ENCODE measurements at regions not wholly inside any gene's neighbourhood (a gene's known extent, or its start where the extent isn't known, plus 50 kb on each side); places are given as distances from the start of the nearest gene placed in this dataset.
"Not testable (repeated sequence)": the region's sequence is repeated elsewhere in the genome, so short reads cannot be mapped to it uniquely, and the experiment has no call there.

DNA sequence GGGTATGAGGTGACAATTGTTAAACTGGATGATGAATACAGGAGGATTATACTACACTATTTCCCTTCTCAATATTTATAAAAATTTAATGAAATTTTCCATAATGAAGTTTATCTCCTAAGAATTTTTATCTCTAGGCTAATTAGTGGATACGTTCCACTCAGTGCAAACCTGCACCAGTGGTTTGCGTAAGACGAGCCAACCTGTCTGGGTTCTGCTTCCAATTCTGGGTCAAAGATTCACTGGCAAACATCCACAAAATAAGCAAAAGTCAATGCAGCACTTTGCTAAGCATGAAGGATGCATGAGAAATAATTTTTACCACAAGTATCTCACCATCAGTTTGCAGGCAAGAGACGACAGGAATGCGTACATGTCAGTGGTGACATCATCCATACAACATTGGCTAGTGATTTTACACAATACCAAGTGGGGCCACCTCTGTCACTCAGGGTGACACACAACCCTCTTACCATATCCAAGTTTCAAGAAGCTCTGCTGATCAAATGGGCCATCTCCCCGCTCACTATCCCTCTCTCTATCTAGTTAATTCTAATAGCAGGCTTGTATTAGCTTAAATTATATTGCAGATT is 51.7 kb downstream of the FAM50B start:
- peak; percentile 77 for DNase-seq

DNA sequence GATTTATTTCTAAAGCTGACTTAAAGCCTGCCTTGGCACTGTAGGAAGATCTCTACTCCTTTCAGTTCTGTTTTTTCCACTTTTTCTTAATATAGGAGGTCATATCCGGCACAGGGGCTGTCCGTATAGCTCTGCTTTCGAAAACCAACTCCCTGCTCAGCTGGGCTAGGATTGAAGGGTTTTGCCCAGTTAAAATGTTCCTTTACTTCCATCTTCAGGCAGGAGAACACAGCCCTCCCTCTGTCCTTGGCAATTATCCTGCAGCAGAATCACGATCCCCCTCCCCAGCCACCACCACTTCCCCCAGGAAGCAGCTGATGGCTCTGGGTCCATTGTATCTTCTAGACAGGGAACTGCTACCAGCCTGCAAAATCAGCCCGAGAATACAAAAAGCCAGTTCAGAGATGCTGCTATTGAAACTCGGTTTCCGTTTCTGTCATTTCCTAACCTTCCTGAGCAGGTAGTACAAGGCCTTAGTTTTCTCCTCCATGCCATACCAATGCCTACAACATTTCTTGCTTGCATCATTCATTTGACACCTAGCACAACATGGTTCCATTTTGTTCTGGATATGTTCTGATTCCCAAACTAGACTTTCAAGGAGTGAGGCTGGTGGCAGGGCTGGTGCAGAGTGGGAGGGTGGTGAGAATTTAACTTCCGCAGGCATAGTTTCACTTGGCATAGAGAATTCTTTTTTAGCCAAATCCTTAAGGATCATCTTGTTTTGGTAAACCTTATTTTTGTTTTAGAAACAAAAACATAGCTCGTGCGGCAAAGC is 53.9 kb downstream of the FAM50B start:
- no peak for DNase-seq

DNA sequence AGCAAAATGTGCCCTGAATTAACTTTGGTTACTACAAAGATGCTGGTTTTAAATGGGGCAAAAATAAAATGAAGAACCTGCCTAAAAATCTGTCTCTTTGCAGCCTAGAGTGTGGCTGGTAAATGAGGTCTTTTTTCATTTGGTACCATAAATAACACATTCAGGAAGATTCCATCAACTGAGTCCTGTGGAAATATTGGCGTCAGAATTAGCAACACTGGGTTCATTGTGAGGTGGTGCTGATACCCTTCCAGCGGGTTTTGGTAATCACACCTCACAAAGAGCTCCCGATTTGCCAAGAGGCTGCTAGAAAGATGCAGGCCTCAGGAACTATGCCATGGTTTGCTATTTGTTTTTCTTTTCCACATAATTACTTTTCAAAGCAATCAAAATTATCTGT is 55.3 kb downstream of the FAM50B start:
- DNase-seq, result no peak

DNA sequence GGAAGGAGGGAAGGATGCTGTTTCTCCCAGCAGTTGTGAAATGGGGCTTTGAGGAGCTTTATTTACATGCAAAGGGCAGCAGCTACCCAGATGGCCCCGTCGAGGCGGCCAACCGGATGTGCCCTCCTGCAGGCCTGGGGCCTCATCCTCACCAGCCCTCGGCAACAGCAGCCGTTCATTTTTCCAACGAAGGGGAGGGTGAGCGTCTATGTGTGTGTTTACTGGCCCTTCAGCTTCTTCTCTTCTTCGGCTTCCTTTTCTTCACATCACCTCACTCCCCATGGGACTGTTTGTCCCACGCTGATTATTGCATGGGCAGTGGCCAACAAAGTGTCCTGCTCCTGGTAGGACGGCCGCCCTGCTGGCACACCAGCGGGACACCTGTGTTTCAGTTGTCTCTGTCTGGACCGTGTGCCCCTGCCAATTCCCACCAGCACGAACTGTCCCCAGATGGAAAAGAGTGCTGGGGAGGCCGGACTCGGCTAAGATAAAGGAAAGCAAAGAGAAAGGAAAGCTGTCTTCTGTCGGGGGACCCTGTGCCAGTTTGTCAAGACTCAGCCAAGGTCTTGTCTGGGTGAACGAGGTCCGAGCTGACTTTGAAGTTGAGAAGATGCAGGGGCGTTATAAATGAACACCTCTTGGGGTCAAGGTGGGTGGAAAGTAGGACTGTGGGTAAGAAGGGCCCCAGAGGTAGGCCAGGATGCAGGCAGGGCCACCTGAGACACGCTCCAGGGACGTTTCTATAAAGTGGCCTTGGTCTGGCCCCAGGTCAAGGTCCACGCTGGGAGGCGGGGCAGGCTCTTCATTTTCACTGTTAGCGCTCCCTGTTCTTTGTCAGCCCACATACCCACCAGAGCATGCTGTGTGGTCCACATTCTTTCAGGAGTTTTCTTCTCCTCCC is 57.0 kb downstream of the FAM50B start:
- no peak for DNase-seq

DNA sequence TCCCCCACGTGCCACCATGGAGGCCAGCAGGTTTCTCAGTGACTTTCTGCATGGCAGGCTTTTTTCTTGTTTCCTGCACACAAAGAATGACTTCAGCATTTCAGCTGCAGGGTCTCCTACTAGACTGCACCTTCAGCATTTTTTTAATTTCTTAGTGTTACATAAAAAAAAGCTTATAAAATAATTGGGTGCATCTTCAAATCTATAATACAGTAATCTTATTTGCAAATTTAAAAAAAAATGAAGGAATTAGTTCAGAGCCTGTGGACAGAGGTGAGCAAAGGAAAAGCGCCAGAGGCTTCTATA is 57.6 kb downstream of the FAM50B start:
- no peak for DNase-seq

DNA sequence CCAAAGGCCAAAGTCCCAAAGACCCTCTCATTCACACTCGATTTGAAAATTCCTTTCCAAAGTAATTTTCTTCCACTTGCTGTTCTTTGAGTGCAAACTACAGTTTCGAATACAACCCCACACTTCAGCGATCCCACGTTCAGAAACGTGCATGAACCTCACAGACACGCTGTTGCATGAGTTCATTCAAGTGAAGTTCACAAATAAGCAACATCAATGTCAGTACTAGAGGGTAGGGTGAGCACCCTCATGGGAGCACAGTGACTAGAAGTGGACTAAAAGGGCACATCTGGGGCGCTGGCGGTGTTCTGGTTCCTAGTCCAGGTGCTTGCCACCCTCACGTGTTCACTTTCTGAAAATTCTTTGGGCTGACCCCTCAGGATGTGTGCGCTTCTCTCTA is 59.0 kb downstream of the FAM50B start:
- DNase-seq, result no peak

DNA sequence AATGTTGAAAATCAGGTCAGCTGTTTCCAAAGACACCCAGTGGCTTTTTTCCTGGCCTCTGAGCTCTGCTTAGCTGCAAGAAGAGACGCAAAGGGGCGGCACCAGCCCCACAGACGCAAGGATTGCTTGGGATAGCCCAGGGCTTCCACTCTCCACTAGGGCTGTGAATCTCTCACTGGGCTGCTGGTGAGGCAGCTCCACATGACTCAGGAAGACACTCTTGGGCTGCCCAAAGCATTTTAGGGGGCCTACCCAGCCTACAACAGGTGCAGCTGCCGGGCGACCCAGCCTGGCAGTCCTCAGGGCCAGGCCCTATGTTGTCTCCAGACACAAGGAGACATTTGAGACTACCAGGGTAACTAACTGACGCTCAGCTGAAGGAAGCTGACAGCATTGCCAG is 59.8 kb downstream of the FAM50B start:
- no peak for DNase-seq

DNA sequence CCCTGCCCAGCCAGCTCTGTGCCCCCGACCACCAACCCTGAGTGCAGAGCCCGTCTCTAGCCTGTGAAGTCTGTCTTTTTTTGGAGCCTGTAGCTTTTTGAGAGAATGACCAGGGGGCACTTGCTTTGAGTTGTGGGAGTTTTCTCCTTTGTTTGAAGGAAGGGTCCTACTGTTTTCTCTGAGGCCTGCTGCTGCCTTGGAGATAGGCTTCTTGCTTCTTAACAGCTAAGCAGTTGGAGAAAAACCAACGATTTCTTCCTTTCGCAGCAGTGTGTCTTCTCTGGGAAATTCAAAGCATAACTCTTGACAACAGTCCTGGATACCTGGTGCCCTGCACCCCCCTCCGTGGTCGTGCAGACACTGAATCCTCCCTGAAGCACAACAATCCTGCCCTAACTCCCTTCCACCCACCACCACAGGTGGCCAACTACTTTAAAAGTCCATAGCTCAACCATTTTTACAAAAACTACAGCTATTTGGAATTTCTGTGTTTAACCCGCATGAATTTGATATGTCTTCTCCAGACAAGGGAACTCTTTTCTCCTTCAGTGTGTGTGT is 61.0 kb downstream of the FAM50B start:
- no peak for DNase-seq

DNA sequence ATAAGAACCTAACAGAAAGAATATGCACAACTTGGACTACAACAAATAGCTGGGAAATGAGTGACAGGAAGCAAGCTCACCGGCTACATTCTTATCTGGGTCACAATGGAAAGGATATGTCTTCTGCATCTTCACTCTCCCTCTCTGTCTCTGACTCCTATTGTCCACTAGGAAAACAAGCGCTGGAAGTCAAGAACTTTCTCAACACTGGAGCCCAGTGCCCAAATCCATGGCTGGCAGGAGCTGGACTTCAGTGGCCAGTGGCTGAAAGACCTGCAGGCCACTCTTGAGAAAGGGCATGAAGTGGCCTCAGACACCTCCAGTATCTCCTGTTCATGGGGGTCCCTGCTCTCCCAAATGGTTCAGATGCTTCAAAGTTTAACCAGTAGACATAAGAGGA is 62.0 kb downstream of the FAM50B start:
- no peak for DNase-seq

DNA sequence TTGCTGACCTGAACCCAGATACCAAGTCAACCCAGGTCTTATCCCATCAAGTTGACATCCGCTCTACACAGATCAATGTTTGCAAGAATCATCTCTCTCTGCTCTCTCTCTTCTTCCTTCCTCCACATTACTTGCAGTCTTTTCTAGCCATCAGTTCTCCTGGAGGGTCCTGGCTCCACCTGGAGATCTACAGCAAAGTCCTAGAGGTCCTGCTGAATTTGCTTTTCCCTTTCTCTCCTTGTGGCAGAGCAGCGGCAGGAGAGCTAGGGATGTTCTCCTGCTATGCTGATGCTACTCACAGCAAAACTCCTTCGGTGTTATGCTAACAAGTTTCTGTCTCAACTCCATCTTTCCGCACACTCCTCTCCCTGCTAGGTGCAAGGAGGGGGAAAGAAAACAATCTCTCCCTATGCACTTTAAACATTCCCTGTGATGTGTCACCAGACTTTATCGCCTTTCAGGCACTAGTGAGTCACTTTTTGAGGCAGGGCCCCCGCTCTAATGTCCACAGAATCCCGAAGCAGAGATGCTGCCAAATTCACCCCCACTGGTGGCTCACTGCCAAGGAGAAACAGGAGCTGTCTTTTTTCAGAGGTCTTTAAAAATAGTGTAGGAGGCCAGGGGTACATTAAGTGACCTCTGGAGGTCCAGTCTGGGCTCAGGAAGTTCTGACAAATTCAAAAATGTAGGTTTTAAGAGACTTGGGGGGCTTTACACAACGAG is 62.6 kb downstream of the FAM50B start:
- DNase-seq, result peak; percentile 96

DNA sequence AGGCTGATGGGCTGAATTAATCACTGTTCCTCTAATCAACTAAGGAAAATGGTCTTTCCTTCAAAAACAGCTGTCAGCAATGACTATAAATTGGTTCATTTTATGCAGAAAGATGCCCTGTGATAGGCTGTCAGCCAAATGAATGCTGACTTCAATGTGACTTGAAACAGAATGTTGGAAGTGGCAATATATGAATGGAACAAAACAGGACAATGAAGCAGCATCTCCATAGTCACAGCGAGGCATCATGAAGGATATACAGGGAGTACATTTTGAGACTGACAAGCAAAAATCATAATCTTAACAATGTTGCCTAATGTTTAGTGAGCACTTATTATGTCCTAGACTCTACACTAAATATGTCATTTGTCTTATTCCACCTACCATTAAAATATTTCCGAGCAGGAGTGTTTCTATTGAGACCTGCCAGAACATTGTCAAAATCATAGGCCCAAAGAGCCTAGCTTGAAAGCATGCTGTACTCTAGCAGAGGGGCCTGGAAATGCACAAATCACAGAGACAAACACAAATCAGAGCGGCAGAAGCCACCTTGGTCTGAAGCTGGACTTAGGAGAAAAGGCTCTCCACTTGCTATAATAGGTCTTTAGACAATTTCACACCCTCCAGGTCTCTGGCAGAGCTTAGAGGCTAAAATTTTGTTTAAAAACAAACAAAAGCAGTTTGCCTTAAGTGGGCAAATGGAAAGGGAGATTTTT is 63.3 kb downstream of the FAM50B start:
- DNase-seq, result no peak

DNA sequence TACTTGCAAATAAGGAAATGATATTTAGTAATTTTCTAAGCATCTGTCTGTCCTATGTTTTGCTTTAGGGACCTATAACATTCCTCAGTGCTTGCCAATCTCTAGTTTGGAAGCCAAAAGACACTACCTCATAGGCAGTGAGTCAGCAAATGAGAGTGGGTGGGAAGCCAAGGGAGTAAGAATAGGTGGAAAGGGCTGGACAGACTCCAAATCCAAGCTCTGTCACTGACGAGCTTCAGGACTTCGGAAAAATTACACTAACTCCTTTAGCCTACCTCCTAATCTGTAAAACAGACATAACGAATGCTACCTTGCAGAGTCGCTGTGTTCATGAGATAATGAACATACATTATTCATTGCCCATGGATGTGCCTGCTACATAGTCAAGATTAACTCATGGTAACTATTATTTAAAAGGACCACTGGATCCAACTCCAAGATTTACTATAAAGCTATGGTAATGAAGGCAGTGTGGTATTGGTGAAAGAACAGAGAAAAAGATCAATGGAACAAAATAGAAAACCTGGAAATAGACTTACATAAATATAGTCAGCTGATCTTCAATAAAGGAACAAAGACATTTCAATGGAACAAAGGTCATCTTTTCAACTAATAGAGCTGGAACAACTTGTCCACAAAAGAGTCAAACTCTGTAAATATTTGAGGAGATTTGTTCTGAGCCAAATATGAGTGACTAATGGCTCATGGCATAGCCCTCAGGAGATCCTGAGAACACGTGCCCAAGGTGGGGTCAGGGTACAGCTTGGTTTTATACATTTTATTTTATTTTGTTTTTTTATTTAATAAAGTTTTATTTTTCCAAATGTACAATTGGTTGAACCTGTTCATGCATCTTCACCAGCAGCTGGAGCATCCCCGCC is 64.1 kb downstream of the FAM50B start:
- peak; percentile 99 for DNase-seq

DNA sequence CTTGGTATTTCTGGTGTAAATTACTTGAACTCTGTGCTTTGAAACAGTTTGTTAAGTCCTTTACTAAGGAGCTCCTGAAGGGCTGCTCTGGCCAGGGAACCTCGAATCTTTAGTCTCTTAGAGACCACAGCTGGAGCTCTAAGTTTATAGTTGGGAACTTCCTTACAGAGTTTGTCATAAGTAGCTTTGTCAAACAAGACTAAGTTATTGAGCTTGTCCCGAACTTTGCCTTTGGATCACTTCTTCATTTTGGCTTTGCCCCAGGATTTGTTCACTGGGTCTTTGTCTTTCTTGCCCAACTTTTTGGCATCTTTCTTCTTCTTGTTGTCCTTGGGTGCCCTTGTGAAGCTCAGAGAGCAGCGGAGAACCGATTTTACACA is 64.8 kb downstream of the FAM50B start:
- DNase-seq, result no peak

DNA sequence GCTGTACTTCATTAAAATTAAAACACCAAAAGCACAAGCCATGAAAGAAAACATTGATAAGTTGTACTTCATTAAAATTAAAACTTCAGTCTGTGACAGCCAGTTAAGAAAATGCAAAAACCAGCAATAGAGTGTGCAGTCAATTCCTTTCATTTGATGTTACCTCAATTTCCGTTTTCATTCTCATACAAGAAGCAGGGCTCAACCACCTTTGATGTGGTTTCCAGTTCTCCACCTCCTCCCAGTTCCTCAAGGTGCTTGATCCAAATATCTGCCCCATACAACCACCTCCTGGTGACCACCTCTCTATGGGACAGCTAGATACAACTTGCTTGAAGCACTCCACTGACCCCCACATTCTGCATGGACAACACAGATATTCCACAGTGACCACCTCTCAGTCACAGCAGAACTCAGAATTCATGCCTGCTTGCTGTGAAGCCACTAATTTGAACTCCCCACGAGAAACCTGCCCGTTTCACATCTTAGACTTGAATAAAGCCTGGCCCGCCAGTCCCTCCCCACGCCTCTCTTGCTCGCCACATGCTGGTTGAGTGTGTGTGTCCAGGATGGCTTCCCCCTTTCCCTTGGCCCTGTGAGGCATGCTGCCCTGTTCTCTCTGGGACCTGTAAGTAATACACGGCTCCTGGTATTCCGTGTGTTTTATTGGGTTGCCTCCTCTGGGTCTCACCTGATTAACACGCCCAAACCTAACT is 66.1 kb downstream of the FAM50B start:
- DNase-seq, result no peak

DNA sequence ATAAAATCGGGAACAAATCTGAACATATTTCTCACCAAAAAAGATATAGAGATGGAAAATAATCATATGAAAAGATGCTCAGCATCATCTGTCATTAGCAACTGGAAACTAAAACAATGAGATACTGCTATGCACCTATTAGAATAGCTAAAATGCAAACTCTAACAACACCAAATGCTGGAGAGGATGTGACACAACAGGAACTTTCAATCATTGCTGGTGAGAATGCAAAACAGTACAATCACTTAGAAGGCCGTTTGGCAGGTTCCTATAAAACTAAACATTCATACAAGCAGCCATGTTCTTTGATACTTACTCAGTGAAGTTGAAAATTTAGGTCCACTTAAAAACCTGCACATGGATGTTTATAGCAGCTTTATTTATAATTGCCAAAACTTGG is 67.0 kb downstream of the FAM50B start:
- no peak for DNase-seq

DNA sequence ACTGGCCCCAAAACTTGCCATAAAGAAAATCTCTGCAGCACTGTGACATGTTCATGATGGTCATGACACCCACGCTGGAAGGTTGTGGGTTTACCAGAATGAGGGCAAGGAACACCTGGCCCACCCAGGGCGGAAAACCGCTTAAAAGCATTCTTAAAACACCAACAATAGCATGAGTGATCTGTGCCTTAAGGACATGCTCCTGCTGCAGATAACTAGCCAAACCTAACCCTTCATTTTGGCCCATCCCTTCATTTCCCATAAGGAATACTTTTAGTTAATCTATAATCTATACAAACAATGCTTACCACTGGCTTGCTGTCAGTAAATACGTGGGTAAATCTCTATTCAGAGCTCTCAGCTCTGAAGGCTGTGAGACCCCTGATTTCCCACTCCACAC is 67.6 kb downstream of the FAM50B start:
- not testable (repeated sequence) for DNase-seq

DNA sequence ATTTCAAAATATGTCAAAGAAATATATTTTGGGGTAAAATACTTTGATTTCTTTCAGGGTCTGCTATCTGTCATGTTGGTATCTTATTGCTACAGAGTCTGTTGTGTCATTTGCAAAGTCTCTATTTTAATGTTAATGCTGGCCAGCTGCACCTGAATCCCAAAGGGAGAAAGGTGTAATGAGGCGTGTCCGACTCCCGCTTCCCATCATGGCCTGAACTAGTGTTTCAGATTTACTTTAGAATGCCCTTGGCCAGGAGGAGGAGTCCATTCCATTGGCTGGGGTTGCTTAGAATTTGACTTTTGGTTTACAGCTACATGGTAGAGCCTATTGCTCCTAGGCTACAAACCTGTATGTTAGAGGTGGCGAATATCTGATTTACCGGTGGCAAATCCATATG is 69.3 kb downstream of the FAM50B start:
- no peak for DNase-seq

DNA sequence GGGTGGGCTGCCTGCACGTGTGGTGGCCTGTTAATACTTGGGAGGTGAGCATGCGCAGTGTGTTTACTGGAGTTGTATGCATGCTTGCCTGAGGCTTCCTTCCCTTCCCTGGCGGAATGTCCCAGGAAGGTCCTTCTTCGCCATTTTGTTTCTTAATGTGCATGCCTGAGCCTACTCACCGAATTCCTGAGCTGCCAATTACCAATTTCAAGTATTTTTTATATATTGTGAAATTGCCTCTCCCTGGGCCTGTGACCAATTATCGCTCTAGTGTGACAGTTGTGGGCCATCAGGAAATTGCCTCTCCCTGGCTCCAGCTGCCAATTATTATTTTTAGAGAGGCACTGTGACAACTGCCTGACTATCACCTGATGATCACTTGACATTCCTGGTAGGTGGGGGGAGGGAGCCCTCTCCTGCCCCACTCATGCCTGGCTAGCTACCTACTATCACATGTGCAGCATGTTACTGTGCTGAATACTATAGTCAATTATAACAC is 70.0 kb downstream of the FAM50B start:
- DNase-seq, result peak; percentile 94

DNA sequence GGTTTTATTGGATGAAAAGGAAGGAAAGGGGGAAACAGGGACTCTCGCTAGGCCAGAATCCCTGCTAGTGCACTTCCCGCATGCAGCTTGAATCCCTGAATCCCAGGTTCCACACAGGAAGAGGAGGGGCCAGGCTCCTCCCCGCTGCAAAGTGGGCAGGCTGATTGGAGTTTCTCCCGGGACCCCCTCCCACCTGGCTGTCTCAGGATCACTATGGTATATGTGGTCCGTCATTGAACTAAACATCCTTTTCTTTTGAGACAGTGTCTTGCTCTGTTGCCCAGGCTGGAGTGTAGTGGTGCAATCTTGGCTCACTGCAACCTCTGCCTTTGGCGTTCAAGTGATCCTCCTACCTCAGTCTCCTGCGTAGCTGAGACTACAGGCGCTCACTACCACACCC is 70.7 kb downstream of the FAM50B start:
- DNase-seq, result no peak

DNA sequence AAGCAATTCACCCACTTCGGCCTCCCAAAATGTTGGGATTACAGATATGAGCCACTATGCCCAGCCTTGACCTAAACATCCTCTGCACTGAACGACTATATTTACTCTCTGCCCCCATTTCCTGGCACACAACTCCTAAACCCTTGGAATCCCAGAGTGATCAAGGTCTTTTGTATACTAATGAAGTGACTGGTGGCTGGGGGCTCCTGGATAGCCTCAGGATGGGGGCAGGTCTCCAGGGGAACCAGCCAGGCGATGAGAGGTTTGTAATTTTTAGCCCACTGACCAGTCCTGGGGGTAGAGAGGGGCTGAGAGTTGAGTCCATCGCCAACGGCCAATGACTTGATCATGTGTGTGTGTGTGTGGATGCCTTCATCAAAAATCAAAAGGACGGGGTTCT is 71.1 kb downstream of the FAM50B start:
- no peak for DNase-seq

Measured in fibroblast of skin of scalp (primary cell).